ENCODE measurements at regions not wholly inside any gene's neighbourhood (a gene's known extent, or its start where the extent isn't known, plus 50 kb on each side); places are given as distances from the start of the nearest gene placed in this dataset.

GRCh38 chr5:173768891-173769290 lies 119.3 kb upstream of the CPEB4 start:
- TF ChIP-seq CTCF (IDR thresholded peaks at IDR 0.05): no peak
- no peak for TF ChIP-seq POLR2A (IDR thresholded peaks at IDR 0.05)
